ENCODE measurements at regions not wholly inside any gene's neighbourhood (a gene's known extent, or its start where the extent isn't known, plus 50 kb on each side); places are given as distances from the start of the nearest gene placed in this dataset.

DNA sequence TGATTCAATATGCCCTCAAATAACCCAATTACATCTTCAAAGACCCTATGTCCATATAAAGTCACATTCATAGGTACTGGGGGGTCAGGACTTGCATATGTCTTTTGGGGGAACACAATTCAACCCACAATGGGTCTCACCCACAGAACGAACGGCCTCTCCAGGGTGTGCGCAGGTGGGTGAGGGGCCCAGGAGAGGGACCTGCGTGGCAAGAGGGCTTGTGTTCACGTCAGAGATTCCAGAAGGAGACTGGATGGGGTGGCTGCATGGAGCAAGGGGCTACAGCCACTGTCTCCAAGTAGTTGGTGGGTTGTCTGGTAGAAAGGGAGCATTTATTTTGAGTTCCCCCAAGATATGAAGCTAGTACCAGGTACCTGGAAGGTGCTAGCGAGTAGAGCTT lies 212.2 kb downstream of the SEC14L1 start:
- TF ChIP-seq CREB1 (IDR thresholded peaks at IDR 0.05; ENCODE audit: low read depth) (no peak), TAF1 (IDR thresholded peaks at IDR 0.05; ENCODE audit: low read depth) (no peak)
- TF ChIP-seq, protein P1, sequence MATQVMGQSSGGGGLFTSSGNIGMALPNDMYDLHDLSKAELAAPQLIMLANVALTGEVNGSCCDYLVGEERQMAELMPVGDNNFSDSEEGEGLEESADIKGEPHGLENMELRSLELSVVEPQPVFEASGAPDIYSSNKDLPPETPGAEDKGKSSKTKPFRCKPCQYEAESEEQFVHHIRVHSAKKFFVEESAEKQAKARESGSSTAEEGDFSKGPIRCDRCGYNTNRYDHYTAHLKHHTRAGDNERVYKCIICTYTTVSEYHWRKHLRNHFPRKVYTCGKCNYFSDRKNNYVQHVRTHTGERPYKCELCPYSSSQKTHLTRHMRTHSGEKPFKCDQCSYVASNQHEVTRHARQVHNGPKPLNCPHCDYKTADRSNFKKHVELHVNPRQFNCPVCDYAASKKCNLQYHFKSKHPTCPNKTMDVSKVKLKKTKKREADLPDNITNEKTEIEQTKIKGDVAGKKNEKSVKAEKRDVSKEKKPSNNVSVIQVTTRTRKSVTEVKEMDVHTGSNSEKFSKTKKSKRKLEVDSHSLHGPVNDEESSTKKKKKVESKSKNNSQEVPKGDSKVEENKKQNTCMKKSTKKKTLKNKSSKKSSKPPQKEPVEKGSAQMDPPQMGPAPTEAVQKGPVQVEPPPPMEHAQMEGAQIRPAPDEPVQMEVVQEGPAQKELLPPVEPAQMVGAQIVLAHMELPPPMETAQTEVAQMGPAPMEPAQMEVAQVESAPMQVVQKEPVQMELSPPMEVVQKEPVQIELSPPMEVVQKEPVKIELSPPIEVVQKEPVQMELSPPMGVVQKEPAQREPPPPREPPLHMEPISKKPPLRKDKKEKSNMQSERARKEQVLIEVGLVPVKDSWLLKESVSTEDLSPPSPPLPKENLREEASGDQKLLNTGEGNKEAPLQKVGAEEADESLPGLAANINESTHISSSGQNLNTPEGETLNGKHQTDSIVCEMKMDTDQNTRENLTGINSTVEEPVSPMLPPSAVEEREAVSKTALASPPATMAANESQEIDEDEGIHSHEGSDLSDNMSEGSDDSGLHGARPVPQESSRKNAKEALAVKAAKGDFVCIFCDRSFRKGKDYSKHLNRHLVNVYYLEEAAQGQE (IDR thresholded peaks at IDR 0.05; ENCODE audit: low read depth): no peak

All from Ishikawa (cell line).